ENCODE measurements at regions not wholly inside any gene's neighbourhood (a gene's known extent, or its start where the extent isn't known, plus 50 kb on each side); places are given as distances from the start of the nearest gene placed in this dataset.

GRCh38 chr5:174328631-174329299 lies 283.3 kb downstream of the NSG2 start (continued):
- TF ChIP-seq ATF2 (IDR thresholded peaks at IDR 0.05; ENCODE audit: low read length) (no peak), GTF2F1 (IDR thresholded peaks at IDR 0.05; ENCODE audit: borderline replicate concordance, low read depth, low read length) (no peak), MAX (IDR thresholded peaks at IDR 0.05) (no peak), CTBP2 (IDR thresholded peaks at IDR 0.05; ENCODE audit: borderline replicate concordance, insufficient read depth, insufficient read length, low read length) (no peak)
